Islet of Langerhans (tissue), 1 donor: ENCODE measurements at regions not wholly inside any gene's neighbourhood (a gene's known extent, or its start where the extent isn't known, plus 50 kb on each side); places are given as distances from the start of the nearest gene placed in this dataset.
"Not testable (repeated sequence)": the region's sequence is repeated elsewhere in the genome, so short reads cannot be mapped to it uniquely, and the experiment has no call there.

Experiments
- FAIRE-seq: peaks from one replicate; lab custom pipeline; 2011; peaks lifted over from hg19 to GRCh38; lab: Jason Lieb, UNC

GRCh38 chr3:176183181-176183580 lies 1014.1 kb downstream of the TBL1XR1 start:
- FAIRE-seq, result no peak

GRCh38 chr3:176174060-176174459 lies 1023.2 kb downstream of the TBL1XR1 start:
- FAIRE-seq, result no peak

- no peak for FAIRE-seq
These were observed 1024.8 kb downstream of the TBL1XR1 start for GRCh38 chr3:176172492-176172891.

- FAIRE-seq, result no peak
These were observed 1030.0 kb downstream of the TBL1XR1 start for GRCh38 chr3:176167272-176167671.

- no peak for FAIRE-seq
These were observed 1036.3 kb downstream of the TBL1XR1 start for GRCh38 chr3:176160997-176161396.

- FAIRE-seq, result no peak
These were observed 1037.5 kb downstream of the TBL1XR1 start for GRCh38 chr3:176159796-176160195.

GRCh38 chr3:176155012-176155411 lies 1042.3 kb downstream of the TBL1XR1 start:
- no peak for FAIRE-seq

GRCh38 chr3:176149567-176149966 lies 1047.7 kb downstream of the TBL1XR1 start:
- no peak for FAIRE-seq

GRCh38 chr3:176147251-176147650 lies 1050.0 kb downstream of the TBL1XR1 start:
- peak; percentile 84 for FAIRE-seq

- FAIRE-seq, result no peak
These were observed 1055.4 kb downstream of the TBL1XR1 start for GRCh38 chr3:176141837-176142236.

GRCh38 chr3:176120507-176120906 lies 1076.8 kb downstream of the TBL1XR1 start:
- no peak for FAIRE-seq

GRCh38 chr3:176119826-176120225 lies 1077.5 kb downstream of the TBL1XR1 start:
- no peak for FAIRE-seq

- FAIRE-seq, result no peak
These were observed 1090.9 kb downstream of the TBL1XR1 start for GRCh38 chr3:176106380-176106779.

- no peak for FAIRE-seq
These were observed 1100.3 kb downstream of the TBL1XR1 start for GRCh38 chr3:176097027-176097426.

- not testable (repeated sequence) for FAIRE-seq
These were observed 1103.4 kb downstream of the TBL1XR1 start for GRCh38 chr3:176093892-176094291.

GRCh38 chr3:176090727-176091126 lies 1106.6 kb downstream of the TBL1XR1 start:
- FAIRE-seq, result no peak

- FAIRE-seq, result no peak
These were observed 1108.3 kb downstream of the TBL1XR1 start for GRCh38 chr3:176088962-176089383.

GRCh38 chr3:176087066-176087697 lies 1110.1 kb downstream of the TBL1XR1 start:
- FAIRE-seq, result no peak

- FAIRE-seq, result no peak
These were observed 1117.5 kb downstream of the TBL1XR1 start for GRCh38 chr3:176079785-176080184.

- no peak for FAIRE-seq
These were observed 1118.4 kb downstream of the TBL1XR1 start for GRCh38 chr3:176078906-176079305.

- no peak for FAIRE-seq
These were observed 1121.8 kb downstream of the TBL1XR1 start for GRCh38 chr3:176075491-176075890.

- FAIRE-seq, result no peak
These were observed 1122.2 kb downstream of the TBL1XR1 start for GRCh38 chr3:176075046-176075445.

- no peak for FAIRE-seq
These were observed 1123.2 kb downstream of the TBL1XR1 start for GRCh38 chr3:176074096-176074495.

GRCh38 chr3:176071943-176072342 lies 1125.3 kb downstream of the TBL1XR1 start:
- no peak for FAIRE-seq

- no peak for FAIRE-seq
These were observed 1128.5 kb downstream of the TBL1XR1 start for GRCh38 chr3:176068750-176069149.
